NCI-H1105 (cell line): ENCODE measurements at regions not wholly inside any gene's neighbourhood (a gene's known extent, or its start where the extent isn't known, plus 50 kb on each side); places are given as distances from the start of the nearest gene placed in this dataset.
"Not testable (repeated sequence)": the region's sequence is repeated elsewhere in the genome, so short reads cannot be mapped to it uniquely, and the experiment has no call there.

Experiments
- DNase-seq: peaks from one replicate; lab custom pipeline; 2025; lab: John Stamatoyannopoulos, UW

GRCh38 chr2:129190494-129190893, 789.0 kb upstream of the RAB6C start:
- DNase-seq, result no peak

DNA sequence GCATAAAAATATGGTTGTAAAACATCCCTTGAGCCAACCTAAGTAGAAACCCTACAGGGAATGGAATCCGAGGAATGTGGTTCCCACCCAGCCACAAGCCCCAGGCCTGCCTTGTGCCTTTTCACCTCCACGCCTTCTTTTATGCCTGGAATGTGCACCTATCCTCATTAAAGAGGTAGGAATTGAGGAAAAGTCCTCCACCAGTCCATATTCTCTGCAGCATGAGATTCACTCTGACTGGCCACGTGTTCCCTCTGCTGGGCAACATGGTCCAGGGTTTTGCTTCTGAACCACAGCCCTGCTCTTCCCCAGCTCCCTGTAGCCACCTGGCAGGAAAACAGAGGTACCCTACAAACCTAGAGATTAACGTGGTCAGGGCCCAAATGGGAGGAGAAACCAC, 787.9 kb upstream of the RAB6C start:
- DNase-seq, result no peak

- no peak for DNase-seq
Measured at GRCh38 chr2:129192117-129192516, 787.3 kb upstream of the RAB6C start.

- no peak for DNase-seq
Measured at GRCh38 chr2:129192841-129193253, 786.6 kb upstream of the RAB6C start.

- no peak for DNase-seq
Measured at GRCh38 chr2:129193961-129194360, 785.5 kb upstream of the RAB6C start.

- no peak for DNase-seq
Measured at GRCh38 chr2:129199501-129199900, 780.0 kb upstream of the RAB6C start.

DNA sequence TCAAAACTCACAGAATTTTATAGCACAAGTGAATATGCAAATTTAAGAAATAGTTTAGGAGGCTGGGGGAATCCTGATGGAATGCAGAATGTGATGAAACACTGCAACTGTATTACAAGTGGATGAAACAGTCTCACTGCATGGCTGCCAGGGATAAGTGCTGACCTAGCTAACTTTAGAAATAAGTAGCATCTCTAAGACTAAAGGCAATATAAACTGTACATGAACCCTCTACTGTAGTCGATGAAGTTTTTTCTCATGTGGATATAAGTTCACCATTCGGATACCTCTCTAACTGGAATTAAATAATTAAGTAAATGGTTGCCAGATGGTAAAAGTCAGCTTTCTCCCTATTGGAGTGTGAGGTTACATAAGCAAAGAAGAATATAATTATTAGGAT, 777.8 kb upstream of the RAB6C start:
- no peak for DNase-seq

GRCh38 chr2:129203331-129203730, 776.1 kb upstream of the RAB6C start:
- DNase-seq, result no peak

DNA sequence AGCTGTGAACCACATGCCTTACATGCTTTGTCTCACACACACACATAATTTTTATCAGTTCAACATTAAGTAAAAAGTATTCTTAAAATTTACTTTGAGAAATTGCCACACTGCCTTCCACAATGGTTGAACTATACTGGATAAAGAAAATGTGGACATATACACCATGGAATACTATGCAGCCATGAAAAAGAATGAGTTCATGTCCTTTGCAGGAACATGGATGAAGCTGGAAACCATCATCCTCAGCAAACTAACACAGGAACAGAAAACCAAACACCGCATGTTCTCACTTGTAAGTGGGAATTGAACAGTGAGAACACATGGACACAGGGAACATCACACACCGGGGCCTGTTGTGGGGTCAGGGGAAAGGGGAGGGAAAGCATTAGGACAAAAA, 774.9 kb upstream of the RAB6C start:
- not testable (repeated sequence) for DNase-seq

DNA sequence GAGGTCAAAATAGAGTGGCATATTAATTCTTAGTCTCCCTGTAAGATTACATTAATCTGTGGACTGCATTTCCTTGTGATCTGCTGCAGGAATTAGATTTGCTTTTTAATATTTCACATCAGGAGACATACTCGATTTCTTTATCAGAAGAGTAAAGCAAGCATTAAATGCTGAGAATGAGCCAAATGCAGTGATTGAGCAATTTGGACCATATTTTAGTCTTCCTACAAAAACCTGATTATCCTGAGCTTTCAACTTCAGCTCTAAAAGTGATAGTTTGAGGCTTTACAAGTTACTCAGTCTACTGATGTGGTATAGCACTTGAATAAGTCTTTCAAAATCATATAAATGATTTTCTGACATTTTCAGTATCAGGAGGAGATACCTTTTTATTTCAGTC, 774.3 kb upstream of the RAB6C start:
- no peak for DNase-seq

GRCh38 chr2:129205766-129206165, 773.7 kb upstream of the RAB6C start:
- no peak for DNase-seq

DNA sequence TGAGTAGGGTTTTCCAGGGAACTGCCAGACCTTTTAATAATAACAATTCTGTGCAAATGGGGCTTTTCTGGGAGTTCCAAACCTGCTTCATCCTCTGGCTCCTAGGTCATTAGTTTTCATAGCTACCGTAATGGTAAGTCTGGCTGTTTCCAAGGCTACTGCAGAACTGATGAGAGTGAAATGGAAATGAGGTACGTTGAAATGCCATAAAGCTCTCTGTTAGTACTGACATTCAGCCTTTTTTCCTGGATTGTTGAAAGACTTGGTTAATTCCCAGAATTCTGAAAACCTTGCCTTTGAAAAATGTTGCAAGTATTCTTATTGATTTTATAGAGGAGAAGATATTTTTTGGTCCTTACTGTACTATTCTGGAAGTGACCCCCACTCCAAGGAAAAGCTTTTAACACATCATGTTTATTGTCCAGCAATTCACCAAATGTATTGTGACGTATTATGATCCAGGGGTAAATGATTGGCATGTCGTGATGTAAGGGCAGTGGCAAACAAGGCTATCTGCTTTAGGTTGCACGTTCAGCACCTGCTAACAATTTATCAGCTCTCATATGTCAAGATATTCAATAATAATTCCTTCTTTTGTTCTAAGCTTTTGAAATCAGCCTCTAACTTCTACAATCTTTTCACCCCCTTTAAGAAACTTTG, 767.0 kb upstream of the RAB6C start:
- no peak for DNase-seq

DNA sequence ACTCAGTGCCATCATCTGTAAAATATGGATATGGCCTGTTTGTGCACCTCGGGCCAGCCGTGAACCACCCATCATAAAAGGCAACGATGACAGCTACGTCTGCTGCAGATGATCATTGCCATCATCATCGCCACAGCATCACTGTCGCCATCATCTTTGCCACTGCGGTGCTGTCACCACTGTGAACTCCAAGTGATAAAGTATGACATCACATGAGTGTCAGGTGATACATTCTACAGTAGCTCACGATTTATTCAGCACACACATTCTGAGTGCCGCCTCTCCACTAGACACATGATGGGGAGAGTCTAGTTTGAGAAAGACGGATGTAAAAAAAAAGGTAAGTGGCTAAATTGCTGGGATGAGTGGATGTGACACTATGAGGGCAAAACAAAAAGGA, 755.4 kb upstream of the RAB6C start:
- DNase-seq, result no peak

- DNase-seq, result no peak
Measured at GRCh38 chr2:129224486-129224885, 755.0 kb upstream of the RAB6C start.

DNA sequence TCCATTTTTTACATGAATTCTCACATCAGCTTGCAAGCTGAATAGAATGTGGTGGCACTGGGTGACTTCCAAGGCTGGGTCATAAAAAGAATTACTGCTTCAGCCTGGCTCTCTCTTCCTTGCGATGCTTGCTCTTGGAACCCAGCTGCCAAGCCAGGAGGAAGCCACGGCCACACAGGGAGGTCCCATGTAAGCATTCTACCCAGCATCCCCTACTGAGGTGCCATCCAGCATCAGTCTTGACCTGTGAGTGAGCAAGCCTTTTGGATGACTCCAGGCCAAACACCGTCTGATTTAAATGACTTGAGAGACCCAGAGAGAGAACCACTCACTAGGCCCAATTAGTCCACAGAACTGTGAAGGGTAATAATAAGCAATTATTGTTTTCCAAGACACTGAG, 750.3 kb upstream of the RAB6C start:
- DNase-seq, result no peak

DNA sequence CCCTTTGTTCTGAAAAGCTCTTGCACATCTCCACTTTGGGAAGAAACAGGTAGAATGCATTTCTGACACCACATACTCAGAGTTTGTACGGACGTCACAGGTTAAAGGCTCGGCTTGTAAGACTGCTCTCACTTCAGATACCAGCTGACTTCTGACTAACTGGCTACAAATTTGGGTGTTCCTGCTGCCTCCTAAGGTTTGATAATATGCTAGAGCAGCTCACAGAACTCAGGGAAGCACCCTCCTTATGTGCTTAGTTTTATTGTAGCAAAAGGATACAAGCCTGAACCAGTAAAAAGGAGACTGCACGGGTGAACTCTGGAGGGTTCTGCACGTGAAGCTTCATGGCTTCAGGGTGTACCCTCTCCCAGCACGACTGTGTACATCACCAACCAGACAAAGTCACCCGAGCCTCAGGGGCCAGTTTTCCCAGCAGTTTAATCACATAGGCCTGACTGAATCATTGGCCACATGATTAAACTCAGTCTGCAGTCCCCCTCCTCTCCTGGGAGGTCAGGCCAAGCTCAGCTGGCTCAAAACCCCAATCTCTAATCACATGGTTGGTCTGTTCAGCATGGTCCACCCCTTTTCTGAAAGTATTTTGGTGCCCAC, 749.5 kb upstream of the RAB6C start:
- DNase-seq, result no peak

- no peak for DNase-seq
Measured at GRCh38 chr2:129231924-129232323, 747.5 kb upstream of the RAB6C start.

- no peak for DNase-seq
Measured at GRCh38 chr2:129233166-129233565, 746.3 kb upstream of the RAB6C start.

- no peak for DNase-seq
Measured at GRCh38 chr2:129233751-129234406, 745.6 kb upstream of the RAB6C start.

DNA sequence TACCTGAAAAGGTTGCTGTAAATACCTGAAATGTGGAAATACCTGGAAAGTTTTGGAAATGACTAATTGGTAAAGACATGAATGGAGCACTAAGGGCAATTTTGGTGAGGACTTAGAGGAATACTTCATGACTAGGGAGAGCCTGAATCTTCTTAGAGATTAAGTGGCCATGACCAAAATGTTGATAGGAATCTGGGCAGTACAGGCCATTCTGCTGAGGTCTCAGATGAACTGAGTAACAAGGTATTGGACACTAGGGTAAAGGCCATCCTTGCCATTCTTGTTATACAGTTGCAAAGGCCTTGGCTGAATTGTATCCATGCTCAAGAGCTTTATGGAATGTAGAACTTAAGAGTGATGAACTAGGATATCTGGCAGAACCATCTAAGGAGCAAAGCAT, 742.9 kb upstream of the RAB6C start:
- no peak for DNase-seq

GRCh38 chr2:129237966-129238725, 741.3 kb upstream of the RAB6C start:
- DNase-seq, result no peak

GRCh38 chr2:129239141-129239540, 740.3 kb upstream of the RAB6C start:
- DNase-seq, result no peak

GRCh38 chr2:129240061-129240460, 739.4 kb upstream of the RAB6C start:
- DNase-seq, result no peak
